Omental fat pad (tissue), 3 donors: ENCODE measurements at regions not wholly inside any gene's neighbourhood (a gene's known extent, or its start where the extent isn't known, plus 50 kb on each side); places are given as distances from the start of the nearest gene placed in this dataset.

Source experiments
- ATAC-seq: fragments of 150-250 bp; one replicate; pipeline ENCODE4 v1.9.1; 2016; ENCODE audit warnings: mild to moderate bottlenecking, moderate library complexity; ENCODE audit not compliant: low FRiP score
- DNase-seq: peaks from one replicate; pipeline ENCODE4 v3.0.0-alpha.2; 2019; ENCODE audit warnings: low spot score
- TF ChIP-seq, protein P1 (sequence below), 3 donors: fragments of 450-650 bp; IDR thresholded peaks; one replicate each; pipeline ENCODE4 v1.5.1; 2016 to 2017; ENCODE audit warnings: antibody characterized with exemption in 3 of 3, mild to moderate bottlenecking in 3 of 3, moderate library complexity in 2 of 3

DNA sequence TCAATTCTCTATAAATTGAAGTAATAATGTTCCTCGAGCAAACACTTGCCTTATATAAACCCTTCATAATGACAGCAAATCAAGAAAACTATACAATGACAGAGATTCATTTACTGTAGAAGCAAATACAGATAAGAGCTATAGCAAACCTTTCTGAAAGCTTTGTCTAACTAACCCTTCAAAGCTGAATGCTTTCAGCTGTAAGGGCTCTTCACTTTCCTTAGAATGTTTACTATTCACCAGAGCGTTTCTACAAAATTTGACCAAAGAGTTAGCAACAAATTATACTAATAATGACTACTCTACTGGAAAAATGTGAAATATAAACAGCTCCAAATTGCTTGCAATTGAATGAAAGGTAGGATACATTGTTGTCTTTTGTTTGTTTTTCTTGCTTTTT lies 218.1 kb downstream of the SLITRK5 start:
- ATAC-seq: no peak
- TF ChIP-seq, protein P1, sequence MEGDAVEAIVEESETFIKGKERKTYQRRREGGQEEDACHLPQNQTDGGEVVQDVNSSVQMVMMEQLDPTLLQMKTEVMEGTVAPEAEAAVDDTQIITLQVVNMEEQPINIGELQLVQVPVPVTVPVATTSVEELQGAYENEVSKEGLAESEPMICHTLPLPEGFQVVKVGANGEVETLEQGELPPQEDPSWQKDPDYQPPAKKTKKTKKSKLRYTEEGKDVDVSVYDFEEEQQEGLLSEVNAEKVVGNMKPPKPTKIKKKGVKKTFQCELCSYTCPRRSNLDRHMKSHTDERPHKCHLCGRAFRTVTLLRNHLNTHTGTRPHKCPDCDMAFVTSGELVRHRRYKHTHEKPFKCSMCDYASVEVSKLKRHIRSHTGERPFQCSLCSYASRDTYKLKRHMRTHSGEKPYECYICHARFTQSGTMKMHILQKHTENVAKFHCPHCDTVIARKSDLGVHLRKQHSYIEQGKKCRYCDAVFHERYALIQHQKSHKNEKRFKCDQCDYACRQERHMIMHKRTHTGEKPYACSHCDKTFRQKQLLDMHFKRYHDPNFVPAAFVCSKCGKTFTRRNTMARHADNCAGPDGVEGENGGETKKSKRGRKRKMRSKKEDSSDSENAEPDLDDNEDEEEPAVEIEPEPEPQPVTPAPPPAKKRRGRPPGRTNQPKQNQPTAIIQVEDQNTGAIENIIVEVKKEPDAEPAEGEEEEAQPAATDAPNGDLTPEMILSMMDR (IDR thresholded peaks at IDR 0.05): no peak
- DNase-seq: no peak

DNA sequence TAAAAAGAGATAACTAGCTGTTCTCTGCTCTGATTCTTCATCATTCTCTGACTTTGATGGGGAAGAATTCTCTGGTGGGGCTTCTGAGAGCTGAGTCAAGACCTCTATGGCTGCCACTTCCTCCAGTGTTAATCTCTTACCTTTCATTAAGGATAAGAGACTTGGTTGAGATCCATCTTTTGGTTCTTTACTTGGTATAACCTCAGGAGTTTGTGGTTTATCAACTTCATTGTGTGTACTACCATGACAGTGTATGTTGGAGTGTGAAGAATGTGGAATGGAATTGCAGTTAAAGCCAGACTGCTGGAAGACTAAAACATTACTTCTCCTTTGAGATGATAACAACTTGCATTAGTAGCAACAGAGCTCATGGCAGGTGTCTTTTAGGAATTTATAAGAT lies 222.0 kb downstream of the SLITRK5 start:
- no peak for ATAC-seq
- TF ChIP-seq, protein P1 (IDR thresholded peaks at IDR 0.05): no peak
- DNase-seq: no peak

- DNase-seq: no peak
- TF ChIP-seq, protein P1 (IDR thresholded peaks at IDR 0.05): no peak
- no peak for ATAC-seq
Observed at GRCh38 chr13:87894059-87894458, 222.9 kb downstream of the SLITRK5 start.

DNA sequence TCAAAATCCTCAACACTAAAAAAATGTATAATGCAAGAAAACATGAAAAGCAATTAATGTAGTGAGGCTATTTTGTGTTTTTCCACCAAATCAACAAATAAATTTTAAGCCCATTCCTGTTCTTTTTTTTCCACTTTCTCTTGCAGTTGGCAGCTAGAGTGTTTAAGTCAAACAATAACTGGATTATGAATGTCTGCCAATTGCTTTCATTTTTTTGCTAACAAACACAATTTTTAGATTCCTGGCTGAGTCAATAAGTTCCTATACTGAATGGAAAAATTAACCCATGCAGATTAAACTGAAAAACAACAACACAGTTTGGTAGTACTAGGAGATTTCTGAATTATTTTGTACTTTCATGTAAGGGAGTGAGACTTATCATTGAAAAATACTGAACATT lies 232.4 kb downstream of the SLITRK5 start:
- DNase-seq (no peak), ATAC-seq (no peak)
- TF ChIP-seq, protein P1 (IDR thresholded peaks at IDR 0.05): no peak

DNA sequence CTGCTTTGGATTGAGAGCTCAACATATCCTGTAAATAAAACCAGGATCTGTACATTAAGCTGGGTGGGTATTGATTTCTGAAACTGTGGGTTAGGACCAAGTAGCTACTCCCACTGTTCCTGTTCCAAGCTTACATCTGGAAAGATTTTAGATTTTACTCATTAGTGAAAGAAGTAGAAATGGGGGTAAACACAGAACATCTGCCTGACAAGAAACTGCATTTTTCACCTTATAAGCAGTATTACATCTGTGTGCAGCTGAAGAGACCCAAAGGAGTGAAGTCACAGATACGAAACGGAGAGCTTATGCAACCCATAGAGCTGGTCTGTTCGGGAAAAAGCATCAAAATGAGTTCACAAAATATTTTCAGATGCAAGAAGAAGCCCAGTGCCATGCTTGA lies 235.2 kb downstream of the SLITRK5 start:
- no peak for ATAC-seq
- DNase-seq: no peak
- TF ChIP-seq, protein P1 (IDR thresholded peaks at IDR 0.05): no peak

GRCh38 chr13:87907202-87907601 lies 236.0 kb downstream of the SLITRK5 start:
- DNase-seq: no peak
- no peak for ATAC-seq
- TF ChIP-seq, protein P1 (IDR thresholded peaks at IDR 0.05): no peak

GRCh38 chr13:87919956-87920355 lies 248.8 kb downstream of the SLITRK5 start:
- no peak for DNase-seq
- TF ChIP-seq, protein P1 (IDR thresholded peaks at IDR 0.05): no peak
- no peak for ATAC-seq
